Vagina (tissue), 2 donors: ENCODE measurements at regions not wholly inside any gene's neighbourhood (a gene's known extent, or its start where the extent isn't known, plus 50 kb on each side); places are given as distances from the start of the nearest gene placed in this dataset.

Experiments used
- POLR2A ChIP-seq, 2 donors: fragments of 450-650 bp; IDR thresholded peaks; one replicate each; pipeline ENCODE4 v1.6.1; 2017; ENCODE audit warnings: antibody characterized with exemption in 2 of 2, mild to moderate bottlenecking in 2 of 2, moderate library complexity in 2 of 2
- POLR2AphosphoS5 ChIP-seq, 2 donors: sonication (generic); formaldehyde crosslinking; IDR thresholded peaks; one replicate each; pipeline ENCODE4 v1.9.0; 2017; ENCODE audit warnings: antibody characterized with exemption in 2 of 2, mild to moderate bottlenecking in 2 of 2, low read depth in 1 of 2; ENCODE audit not compliant: insufficient read depth in 1 of 2
- TF ChIP-seq, protein P1 (sequence below), 3 experiments: fragments of 450-650 bp in 2 of 3; fragments of 200-600 bp in 1 of 3; sonication (generic) in 1 of 3; IDR thresholded peaks; one replicate each; pipeline ENCODE4 v1.5.1; 2017 to 2019; ENCODE audit warnings: antibody characterized with exemption in 3 of 3, mild to moderate bottlenecking in 2 of 3, moderate library complexity in 2 of 3

DNA sequence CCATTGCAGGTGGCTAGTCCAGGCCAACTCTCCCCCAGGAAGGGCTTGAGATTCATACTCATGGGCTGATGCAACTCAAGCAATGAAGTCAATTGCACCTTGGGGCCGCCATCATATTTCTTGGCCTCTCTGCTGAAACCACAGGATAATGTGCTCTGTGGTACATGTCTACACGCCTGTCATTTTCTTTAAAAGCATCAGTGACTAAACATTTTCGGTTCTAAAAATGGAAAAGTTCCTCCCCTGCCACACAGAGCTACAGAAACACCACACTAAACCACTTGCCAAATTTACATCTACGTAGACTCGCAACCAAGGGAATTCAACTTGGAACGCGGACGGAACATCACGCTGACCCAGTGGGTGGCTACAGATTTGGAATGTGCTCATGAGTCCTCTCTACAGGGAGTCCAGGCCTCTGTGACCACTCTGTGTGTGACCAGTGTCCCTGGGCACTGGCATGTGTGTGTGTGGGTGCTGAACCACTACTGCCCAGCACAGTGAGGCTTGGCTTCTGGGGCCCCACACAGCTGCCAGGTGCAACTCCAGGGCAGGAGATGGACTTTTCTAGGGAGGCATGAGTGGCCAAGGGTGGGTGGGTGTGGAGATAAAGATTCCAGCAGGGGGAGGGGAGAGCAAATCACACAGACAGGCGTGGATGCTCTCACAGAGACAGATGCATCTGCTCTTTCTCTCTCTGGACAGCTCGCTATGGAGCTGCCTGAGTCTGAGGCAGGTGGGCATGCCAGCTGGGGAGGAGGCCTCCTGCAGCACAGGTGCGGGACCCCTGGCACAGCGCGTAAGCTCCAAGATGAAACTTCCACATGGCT is 261.9 kb downstream of the CTTN start:
- TF ChIP-seq POLR2A (IDR thresholded peaks at IDR 0.05) (no peak), POLR2AphosphoS5 (IDR thresholded peaks at IDR 0.05; ENCODE audit: insufficient read depth in 1 of 2, low read depth in 1 of 2) (no peak)
- TF ChIP-seq, protein P1, sequence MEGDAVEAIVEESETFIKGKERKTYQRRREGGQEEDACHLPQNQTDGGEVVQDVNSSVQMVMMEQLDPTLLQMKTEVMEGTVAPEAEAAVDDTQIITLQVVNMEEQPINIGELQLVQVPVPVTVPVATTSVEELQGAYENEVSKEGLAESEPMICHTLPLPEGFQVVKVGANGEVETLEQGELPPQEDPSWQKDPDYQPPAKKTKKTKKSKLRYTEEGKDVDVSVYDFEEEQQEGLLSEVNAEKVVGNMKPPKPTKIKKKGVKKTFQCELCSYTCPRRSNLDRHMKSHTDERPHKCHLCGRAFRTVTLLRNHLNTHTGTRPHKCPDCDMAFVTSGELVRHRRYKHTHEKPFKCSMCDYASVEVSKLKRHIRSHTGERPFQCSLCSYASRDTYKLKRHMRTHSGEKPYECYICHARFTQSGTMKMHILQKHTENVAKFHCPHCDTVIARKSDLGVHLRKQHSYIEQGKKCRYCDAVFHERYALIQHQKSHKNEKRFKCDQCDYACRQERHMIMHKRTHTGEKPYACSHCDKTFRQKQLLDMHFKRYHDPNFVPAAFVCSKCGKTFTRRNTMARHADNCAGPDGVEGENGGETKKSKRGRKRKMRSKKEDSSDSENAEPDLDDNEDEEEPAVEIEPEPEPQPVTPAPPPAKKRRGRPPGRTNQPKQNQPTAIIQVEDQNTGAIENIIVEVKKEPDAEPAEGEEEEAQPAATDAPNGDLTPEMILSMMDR (IDR thresholded peaks at IDR 0.05), result no peak
